ENCODE measurements at regions not wholly inside any gene's neighbourhood (a gene's known extent, or its start where the extent isn't known, plus 50 kb on each side); places are given as distances from the start of the nearest gene placed in this dataset.

GRCh38 chrX:69260169-69260568 is 94.9 kb upstream of the PJA1 start:
- no peak for DNase-seq (ENCODE audit: extremely low spot score)
- TF ChIP-seq CTCF (IDR thresholded peaks at IDR 0.05; ENCODE audit: control extremely low read depth, extremely low read depth, low read depth, missing control alignments), result no peak
- ChIA-PET CTCF (interaction anchor here (1.1 kb wide), 1 partner anchor 433 kb away, joined by 3 read pairs; no protein-coding TSS in a partner anchor), POLR2A (no interaction called here)

GRCh38 chrX:69258893-69259292 is 93.6 kb upstream of the PJA1 start:
- ChIA-PET POLR2A (no interaction called here), CTCF (no interaction called here)
- TF ChIP-seq CTCF (IDR thresholded peaks at IDR 0.05; ENCODE audit: control extremely low read depth, extremely low read depth, low read depth, missing control alignments), result no peak
- no peak for DNase-seq (ENCODE audit: extremely low spot score)

- ChIA-PET POLR2A (no interaction called here), CTCF (no interaction called here)
- DNase-seq (ENCODE audit: extremely low spot score), result no peak
These were observed 92.4 kb upstream of the PJA1 start for GRCh38 chrX:69257499-69258127.

GRCh38 chrX:69256291-69256565 is 91.0 kb upstream of the PJA1 start:
- ChIA-PET POLR2A (no interaction called here), CTCF (no interaction called here)
- no peak for DNase-seq (ENCODE audit: extremely low spot score)
- no peak for TF ChIP-seq CTCF (IDR thresholded peaks at IDR 0.05; ENCODE audit: control extremely low read depth, extremely low read depth, low read depth, missing control alignments)

More at GRCh38 chrX:69257499-69258127, 92.4 kb upstream of the PJA1 start:
- TF ChIP-seq CTCF (IDR thresholded peaks at IDR 0.05; ENCODE audit: control extremely low read depth, extremely low read depth, low read depth, missing control alignments), result no peak

- POLR2A ChIA-PET, result no interaction called here
These were observed 90.4 kb upstream of the PJA1 start for GRCh38 chrX:69255441-69256290.

GRCh38 chrX:69253821-69254220 is 88.6 kb upstream of the PJA1 start:
- no peak for TF ChIP-seq CTCF (IDR thresholded peaks at IDR 0.05; ENCODE audit: control extremely low read depth, extremely low read depth, low read depth, missing control alignments)
- ChIA-PET CTCF (interaction anchor here (1.3 kb wide), 1 partner anchor 134 kb away, joined by 4 read pairs; no protein-coding TSS in a partner anchor), POLR2A (no interaction called here)
- no peak for DNase-seq (ENCODE audit: extremely low spot score)

More at GRCh38 chrX:69255441-69256290, 90.4 kb upstream of the PJA1 start:
- CTCF ChIA-PET, result no interaction called here
- no peak for DNase-seq (ENCODE audit: extremely low spot score)
- no peak for TF ChIP-seq CTCF (IDR thresholded peaks at IDR 0.05; ENCODE audit: control extremely low read depth, extremely low read depth, low read depth, missing control alignments)
